KBM-7 (cell line): ENCODE measurements at regions not wholly inside any gene's neighbourhood (a gene's known extent, or its start where the extent isn't known, plus 50 kb on each side); places are given as distances from the start of the nearest gene placed in this dataset.
A peak's percentile ranks its signal among the peaks of the same experiment; 100 is the strongest.
"Not testable (repeated sequence)": the region's sequence is repeated elsewhere in the genome, so short reads cannot be mapped to it uniquely, and the experiment has no call there.

ENCODE experiments used
- DNase-seq: peaks from one replicate; pipeline ENCODE4 v3.0.0-alpha.2; 2015
- in situ Hi-C: fragments of 300-500 bp; cut with MboI; formaldehyde crosslinking; loops from 2 replicates; pipeline ENCODE4 v1.14.3; 2020; ENCODE audit warnings: low sequenced_read_pairs, low pct_unique_long_range_greater_than_20kb, mixed read lengths

GRCh38 chr2:58441643-58442042 lies 200.5 kb upstream of the FANCL start:
- in situ Hi-C loops = no loop called here
- no peak for DNase-seq

- no peak for DNase-seq
- in situ Hi-C loops = no loop called here
Observed at GRCh38 chr2:58436872-58437271, 195.7 kb upstream of the FANCL start.

GRCh38 chr2:58435246-58435645 lies 194.1 kb upstream of the FANCL start:
- in situ Hi-C loops = no loop called here
- DNase-seq = no peak

- no peak for DNase-seq
- in situ Hi-C loops = no loop called here
Observed at GRCh38 chr2:58434692-58435091, 193.6 kb upstream of the FANCL start.

- in situ Hi-C loops = no loop called here
- DNase-seq = no peak
Observed at GRCh38 chr2:58432491-58433170, 191.5 kb upstream of the FANCL start.

GRCh38 chr2:58429014-58429875 lies 188.1 kb upstream of the FANCL start:
- in situ Hi-C loops = no loop called here
- no peak for DNase-seq

- DNase-seq = peak; percentile 12
- in situ Hi-C loops = no loop called here
Observed at GRCh38 chr2:58428096-58429013, 187.2 kb upstream of the FANCL start.

GRCh38 chr2:58427572-58428095 lies 186.5 kb upstream of the FANCL start:
- in situ Hi-C loops = no loop called here
- peak; percentile 72 for DNase-seq

- DNase-seq = no peak
- in situ Hi-C loops = no loop called here
Observed at GRCh38 chr2:58425368-58425767, 184.2 kb upstream of the FANCL start.

- in situ Hi-C loops = no loop called here
- no peak for DNase-seq
Observed at GRCh38 chr2:58419983-58420382, 178.9 kb upstream of the FANCL start.

- peak; percentile 12 for DNase-seq
- in situ Hi-C loops = no loop called here
Observed at GRCh38 chr2:58416696-58417095, 175.6 kb upstream of the FANCL start.

GRCh38 chr2:58414506-58414905 lies 173.4 kb upstream of the FANCL start:
- in situ Hi-C loops = no loop called here
- DNase-seq = no peak

- in situ Hi-C loops = no loop called here
- no peak for DNase-seq
Observed at GRCh38 chr2:58410549-58410948, 169.4 kb upstream of the FANCL start.

- in situ Hi-C loops = no loop called here
Observed at GRCh38 chr2:58407487-58407886, 166.4 kb upstream of the FANCL start.

GRCh38 chr2:58405341-58405740 lies 164.2 kb upstream of the FANCL start:
- DNase-seq = no peak
- in situ Hi-C loops = no loop called here

More at GRCh38 chr2:58407487-58407886, 166.4 kb upstream of the FANCL start:
- no peak for DNase-seq

- in situ Hi-C loops = no loop called here
- DNase-seq = no peak
Observed at GRCh38 chr2:58401936-58402335, 160.8 kb upstream of the FANCL start.

GRCh38 chr2:58398406-58398805 lies 157.3 kb upstream of the FANCL start:
- DNase-seq = no peak
- in situ Hi-C loops = no loop called here

- in situ Hi-C loops = no loop called here
- DNase-seq = no peak
Observed at GRCh38 chr2:58387701-58388100, 146.6 kb upstream of the FANCL start.

GRCh38 chr2:58386904-58387303 lies 145.8 kb upstream of the FANCL start:
- DNase-seq, in situ Hi-C loops: not testable (repeated sequence)
